T1000 (cell line): ENCODE measurements at regions not wholly inside any gene's neighbourhood (a gene's known extent, or its start where the extent isn't known, plus 50 kb on each side); places are given as distances from the start of the nearest gene placed in this dataset.

Experiments
- DNase-seq: peaks from one replicate; lab custom pipeline; 2025; ENCODE audit warnings: mixed read lengths; lab: John Stamatoyannopoulos, UW

DNA sequence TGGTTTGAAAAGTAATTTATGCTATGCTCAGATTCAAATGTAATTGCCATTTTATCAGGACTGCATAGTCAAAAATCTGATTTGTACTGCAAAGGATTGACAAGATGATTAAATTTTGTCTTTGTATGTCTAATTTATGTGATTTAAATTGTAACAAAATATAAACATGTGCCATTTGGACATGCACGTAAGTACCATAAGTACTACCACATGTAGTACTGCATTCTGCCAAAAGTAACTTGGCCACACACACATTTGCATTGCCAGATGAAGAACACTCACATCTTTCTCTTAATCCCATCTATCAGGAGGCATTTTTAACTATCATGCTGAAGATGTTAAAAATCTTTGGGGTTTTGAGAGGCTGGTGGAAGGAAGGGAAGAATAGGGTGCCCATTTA, 133.3 kb downstream of the KLF12 start:
- DNase-seq = no peak

- no peak for DNase-seq
Observed at GRCh38 chr13:73998631-73999030, 135.6 kb downstream of the KLF12 start.

DNA sequence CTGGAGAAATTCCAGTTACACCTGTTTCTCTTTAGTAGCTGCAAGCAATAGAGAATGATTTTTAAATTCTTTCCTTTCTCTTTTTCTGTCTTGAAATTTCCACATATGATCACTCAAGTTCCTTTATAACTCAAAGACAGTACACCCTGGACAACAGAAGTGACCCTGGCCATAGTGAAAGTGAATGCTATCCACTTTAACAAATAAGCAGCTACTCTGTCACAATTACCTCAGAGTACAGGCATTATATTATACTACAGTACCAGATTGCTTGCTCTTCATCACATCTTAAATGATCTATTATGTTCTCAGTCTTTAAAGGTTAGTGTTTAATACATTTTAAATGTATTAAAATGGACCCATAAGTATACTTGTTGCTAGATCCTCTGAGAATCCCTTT, 136.2 kb downstream of the KLF12 start:
- DNase-seq = no peak

GRCh38 chr13:73996569-73996968, 137.6 kb downstream of the KLF12 start:
- no peak for DNase-seq

GRCh38 chr13:73995736-73996135, 138.5 kb downstream of the KLF12 start:
- DNase-seq = no peak

DNA sequence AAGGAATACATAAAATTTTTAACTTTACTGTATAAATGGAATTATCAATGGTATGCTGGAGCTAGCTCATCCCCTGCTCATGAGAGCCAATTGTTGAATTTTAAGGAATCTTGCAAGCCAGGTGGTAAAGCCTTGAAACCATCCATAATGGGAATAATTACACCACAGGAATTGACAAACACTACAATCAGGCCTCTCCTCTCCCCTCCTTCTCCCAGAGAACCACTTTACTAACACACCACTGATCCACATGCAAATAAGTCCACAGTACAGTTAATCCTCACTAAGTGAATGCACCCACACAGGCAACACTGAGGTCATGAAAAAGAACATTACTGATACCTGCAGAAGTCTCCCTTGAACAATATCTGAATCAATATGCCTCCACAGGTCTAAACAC, 140.5 kb downstream of the KLF12 start:
- DNase-seq = no peak

GRCh38 chr13:73991884-73992283, 142.3 kb downstream of the KLF12 start:
- no peak for DNase-seq

- DNase-seq = no peak
Observed at GRCh38 chr13:73991384-73991783, 142.8 kb downstream of the KLF12 start.

- DNase-seq = no peak
Observed at GRCh38 chr13:73989244-73989843, 144.9 kb downstream of the KLF12 start.

- no peak for DNase-seq
Observed at GRCh38 chr13:73988461-73988860, 145.7 kb downstream of the KLF12 start.

DNA sequence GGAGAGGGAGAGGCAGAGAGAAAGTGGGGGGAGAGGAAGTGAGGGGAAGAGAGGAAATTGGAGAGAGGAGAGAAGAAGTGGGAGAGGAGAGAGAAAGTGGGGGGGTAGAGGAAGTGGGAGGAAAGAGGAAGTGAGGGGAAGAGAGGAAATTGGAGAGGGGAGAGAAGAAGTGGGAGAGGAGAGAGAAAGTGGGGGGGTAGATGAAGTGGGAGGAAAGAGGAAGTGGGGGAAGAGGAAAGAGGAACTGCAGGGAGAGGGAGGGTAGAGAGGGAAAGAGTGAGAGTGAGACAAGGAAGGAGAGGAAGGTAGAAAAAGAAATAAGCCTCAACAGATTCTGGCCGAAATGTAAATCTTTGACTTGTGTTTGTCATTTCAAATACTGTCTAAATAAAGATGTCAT, 146.6 kb downstream of the KLF12 start:
- no peak for DNase-seq

DNA sequence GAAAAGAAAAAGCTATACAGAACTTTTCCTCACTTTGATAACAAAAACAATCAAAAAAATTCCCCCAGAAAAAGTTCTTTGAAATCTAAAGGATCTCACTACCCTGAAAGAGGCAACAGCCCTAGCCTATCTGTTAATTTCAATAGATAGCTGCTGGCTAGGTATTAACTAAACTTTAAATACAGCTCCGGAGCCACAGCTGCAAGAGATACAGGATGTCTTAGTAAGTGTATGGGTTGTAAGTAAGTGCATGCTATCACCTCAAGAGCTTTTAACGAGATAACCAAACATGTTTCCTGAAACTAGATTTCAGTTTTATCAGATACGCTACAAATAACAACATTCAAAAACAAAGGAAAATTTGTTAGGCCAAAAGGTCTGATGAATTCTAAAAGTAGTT, 148.4 kb downstream of the KLF12 start:
- no peak for DNase-seq

DNA sequence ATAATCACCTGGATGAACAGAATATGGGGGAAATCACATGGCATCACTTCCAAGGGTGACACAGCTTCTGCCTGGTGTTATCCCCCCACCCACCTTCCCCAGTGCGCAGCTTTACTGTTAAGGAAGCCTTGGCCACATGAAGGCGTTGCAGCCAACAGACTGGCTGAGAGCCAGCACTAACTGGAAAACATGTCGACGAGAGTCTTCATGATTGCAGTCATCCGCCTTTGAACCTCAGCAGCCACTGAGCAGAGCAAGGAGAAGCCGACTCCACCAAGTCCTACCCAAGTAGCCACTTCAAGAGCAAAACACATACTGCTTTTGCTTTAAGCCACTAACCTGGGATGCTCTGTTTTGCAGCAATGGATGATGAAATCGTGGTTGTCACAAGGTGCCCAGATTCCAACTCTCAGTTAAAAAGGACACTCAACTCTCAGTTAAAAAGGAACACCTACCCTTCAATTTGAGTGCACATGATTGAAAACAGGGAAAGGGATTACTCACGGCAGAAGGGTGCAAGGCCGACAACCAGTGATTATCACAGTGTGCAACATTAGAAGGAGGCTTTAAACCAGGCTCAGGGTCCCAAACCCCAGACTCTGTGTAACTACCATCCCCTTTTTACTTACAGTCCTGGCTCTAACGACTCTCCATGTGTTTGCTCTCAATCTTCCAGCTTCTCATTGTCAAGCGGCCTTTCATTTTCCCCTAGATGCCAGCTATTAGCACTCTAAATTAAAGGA, 149.1 kb downstream of the KLF12 start:
- DNase-seq = no peak

DNA sequence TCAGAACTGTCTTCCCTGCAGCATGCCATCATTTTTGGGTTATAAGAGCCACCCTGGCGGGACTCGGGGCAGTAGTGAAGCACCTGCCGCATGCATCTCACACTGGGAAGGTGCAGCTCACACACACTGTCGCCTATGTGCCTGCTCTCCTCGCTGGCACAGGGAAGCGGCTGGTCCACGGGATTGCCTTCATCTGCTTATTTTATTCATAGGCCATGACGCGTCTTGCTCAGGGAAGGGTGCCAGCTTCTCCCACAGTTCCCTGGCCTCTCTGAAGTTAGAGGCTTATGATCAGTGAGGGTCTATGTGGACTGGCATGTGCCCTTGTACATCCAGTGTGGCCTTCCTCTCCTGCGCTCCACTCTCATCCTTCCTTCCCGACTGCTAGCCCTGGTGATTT, 150.0 kb downstream of the KLF12 start:
- DNase-seq = no peak

- DNase-seq = no peak
Observed at GRCh38 chr13:73983109-73983508, 151.1 kb downstream of the KLF12 start.

GRCh38 chr13:73981595-73981994, 152.6 kb downstream of the KLF12 start:
- DNase-seq = no peak

- no peak for DNase-seq
Observed at GRCh38 chr13:73975767-73976166, 158.4 kb downstream of the KLF12 start.

GRCh38 chr13:73974051-73974450, 160.2 kb downstream of the KLF12 start:
- no peak for DNase-seq

DNA sequence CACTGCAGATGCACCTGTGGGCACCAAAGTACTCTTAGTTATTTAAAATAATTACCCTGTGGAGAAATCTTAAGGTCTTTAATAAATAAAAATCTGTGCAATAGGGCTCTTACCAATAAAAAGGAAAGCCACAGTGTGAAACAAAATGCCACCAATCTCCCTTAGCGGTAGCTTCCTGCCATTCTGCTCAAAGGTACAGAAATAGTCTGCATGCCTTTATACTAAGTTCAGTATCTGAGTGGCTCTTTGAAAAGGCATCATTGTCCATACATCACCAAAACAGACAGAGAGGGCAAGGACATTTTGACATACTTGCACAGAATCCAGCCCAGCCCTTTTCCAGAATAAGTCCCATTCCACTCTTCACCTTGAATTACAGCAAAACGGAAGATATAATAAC, 161.0 kb downstream of the KLF12 start:
- no peak for DNase-seq

DNA sequence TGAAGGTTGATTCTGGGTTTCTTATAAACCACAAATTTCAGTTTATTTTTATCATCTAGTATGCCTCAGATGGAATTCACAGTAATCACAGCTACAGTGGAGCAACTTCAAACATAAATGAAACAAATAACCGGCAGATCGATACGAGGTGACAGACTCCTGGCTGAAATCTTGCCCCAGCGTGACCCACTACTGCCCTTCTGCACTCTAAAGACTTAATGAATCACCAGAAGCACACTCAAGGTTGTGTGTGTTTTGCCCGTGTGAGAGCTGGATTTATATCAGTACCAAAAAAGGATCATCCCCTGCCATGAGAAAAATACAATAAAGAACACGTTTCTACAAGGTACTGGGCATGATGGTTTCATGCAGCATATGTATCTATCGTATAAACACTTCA, 161.7 kb downstream of the KLF12 start:
- DNase-seq = no peak

DNA sequence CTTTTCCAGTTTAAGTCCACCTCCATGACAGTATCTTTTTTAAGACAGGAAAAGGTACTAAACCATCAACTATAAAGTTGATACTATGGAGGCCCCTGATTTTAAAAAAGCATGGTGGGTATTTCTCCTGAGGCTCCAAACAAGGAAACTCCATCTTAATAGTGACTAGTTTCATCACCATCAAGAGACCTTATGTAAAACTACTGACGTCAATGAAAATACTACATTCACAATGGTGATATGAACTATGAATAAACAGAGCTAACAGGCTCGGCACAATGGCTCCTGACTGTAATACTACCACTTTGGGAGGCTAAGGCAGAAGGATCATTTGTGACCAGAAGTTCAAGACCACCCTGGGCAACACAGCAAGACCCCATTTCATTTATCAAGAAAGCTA, 162.7 kb downstream of the KLF12 start:
- DNase-seq = no peak

DNA sequence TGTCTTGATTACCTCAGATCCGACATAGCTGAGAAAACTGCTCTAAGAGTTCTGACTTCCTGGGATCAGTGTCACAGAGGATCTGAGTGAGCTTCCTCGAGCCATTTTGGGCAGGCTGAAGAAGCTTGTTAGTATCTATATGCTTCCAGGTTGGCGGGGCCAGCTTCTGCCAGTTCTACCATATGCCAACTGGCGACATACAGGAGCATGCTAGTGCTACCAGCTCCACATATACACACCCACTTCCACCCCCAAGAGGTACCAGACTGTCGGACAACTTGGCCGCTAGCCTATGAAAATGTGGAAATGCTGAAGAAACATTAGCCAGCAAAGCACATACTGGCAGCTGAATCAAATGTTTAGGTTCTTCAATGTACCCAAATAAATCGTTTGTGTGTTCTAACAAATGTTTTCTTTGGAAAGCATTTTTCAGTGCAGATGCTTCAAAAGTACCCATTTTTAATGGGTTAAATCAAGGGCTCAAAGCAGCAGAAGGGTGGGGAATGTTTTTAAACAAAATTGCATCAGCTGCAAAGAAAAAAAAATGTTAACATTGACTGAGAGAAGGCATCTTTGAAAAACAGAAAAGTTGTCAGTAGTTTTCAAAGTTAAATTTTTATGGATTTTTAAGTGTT, 163.7 kb downstream of the KLF12 start:
- no peak for DNase-seq

DNA sequence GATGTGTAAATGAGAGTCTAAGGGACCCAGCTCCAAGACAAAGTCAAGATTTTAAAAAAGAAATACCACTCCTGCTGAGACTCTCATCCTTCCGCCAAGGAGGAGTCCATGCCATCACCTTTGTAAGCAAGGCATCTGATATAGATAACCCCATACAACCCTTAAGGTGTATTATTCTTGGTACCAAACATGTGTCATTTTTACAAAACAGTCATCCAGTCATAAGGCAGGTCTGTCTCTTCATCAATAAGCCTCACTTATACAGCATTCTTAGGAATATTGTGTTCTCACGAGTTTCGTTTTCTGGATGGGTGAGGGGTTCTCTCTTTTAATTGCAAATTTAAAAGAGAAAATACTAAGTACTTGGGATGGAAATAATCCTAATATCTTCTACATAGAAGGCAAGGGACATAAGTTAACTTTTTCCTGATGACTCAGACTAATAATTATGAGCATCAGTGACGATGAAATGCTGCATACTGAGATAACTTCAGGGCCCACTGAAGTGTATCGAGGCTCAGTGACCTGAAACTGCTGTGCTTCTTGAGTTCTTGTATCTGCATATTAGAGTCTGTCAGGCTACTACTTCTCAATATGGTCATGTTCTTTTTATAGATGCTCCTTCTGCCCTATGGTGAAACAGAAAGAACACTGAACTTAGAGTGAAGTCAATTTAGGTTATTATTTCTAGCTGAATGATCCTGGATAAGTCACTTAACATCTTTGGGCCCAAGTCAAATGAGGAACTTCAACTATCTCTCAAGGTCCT, 166.6 kb downstream of the KLF12 start:
- DNase-seq = no peak
